Gastrocnemius medialis (tissue), 4 donors: ENCODE measurements at regions not wholly inside any gene's neighbourhood (a gene's known extent, or its start where the extent isn't known, plus 50 kb on each side); places are given as distances from the start of the nearest gene placed in this dataset.

Experiments used
- ATAC-seq, 2 donors: fragments of 150-250 bp; one replicate each; pipeline ENCODE4 v1.9.1; 2016
- DNase-seq, 2 donors: peaks; one replicate each; pipeline ENCODE4 v3.0.0-alpha.2; 2019
- H3K27ac ChIP-seq, 4 donors: fragments of 200-600 bp; sonication (generic); 1 replicate in 1 of 4; 2 replicates in 3 of 4; pipeline ENCODE4 v1.5.1; 2016 to 2018; ENCODE audit warnings: mild to moderate bottlenecking in 2 of 4, moderate library complexity in 1 of 4
- H3K27me3 ChIP-seq, 3 donors: fragments of 200-600 bp; sonication (generic) in 2 of 3; 1 replicate in 1 of 3; 2 replicates in 2 of 3; pipeline versions ENCODE4 v1.5.1 to v1.6.0; 2016 to 2019; ENCODE audit warnings: mild to moderate bottlenecking in 1 of 3, moderate library complexity in 1 of 3
- H3K36me3 ChIP-seq, 2 donors: fragments of 200-600 bp; sonication (generic) in 1 of 2; one replicate each; pipeline ENCODE4 v1.5.1; 2017 to 2018
- H3K4me1 ChIP-seq, 2 donors: fragments of 200-600 bp; sonication (generic) in 1 of 2; one replicate each; pipeline ENCODE4 v1.5.1; 2016 to 2017; ENCODE audit warnings: mild to moderate bottlenecking in 2 of 2
- H3K4me3 ChIP-seq, 4 donors: fragments of 200-600 bp; sonication (generic) in 3 of 4; 1 replicate in 1 of 4; 2 replicates in 3 of 4; pipeline ENCODE4 v1.5.1; 2016 to 2019; ENCODE audit warnings: mild to moderate bottlenecking in 2 of 4
- H3K9me3 ChIP-seq, 3 donors: fragments of 200-600 bp; sonication (generic) in 2 of 3; 1 replicate in 1 of 3; 2 replicates in 2 of 3; pipeline ENCODE4 v1.5.1; 2016 to 2019
- POLR2A ChIP-seq, 2 donors: fragments of 450-650 bp; IDR thresholded peaks; one replicate each; pipeline ENCODE4 v1.6.1; 2017; ENCODE audit warnings: antibody characterized with exemption in 2 of 2, mild to moderate bottlenecking in 2 of 2, moderate library complexity in 2 of 2
- in situ Hi-C, 4 donors: fragments of 200-750 bp; cut with MboI; loops; one replicate each; pipeline versions ENCODE4 v1.15.0 to v1.8.0; 2017; ENCODE audit warnings: low sequenced_read_pairs in 4 of 4
- intact Hi-C: fragments of 100-400 bp; cut with DNase I; formaldehyde crosslinking; loops from one replicate; pipeline ENCODE4 v1.15.1; 2023; ENCODE audit warnings: low total_unique reads
- TF ChIP-seq, protein P1 (sequence below), 5 experiments: fragments of 450-650 bp in 3 of 5; fragments of 200-600 bp in 2 of 5; sonication (generic) in 2 of 5; IDR thresholded peaks in 4 of 5; conservative IDR thresholded peaks in 1 of 5; 1 replicate in 4 of 5; 2 replicates in 1 of 5; pipeline ENCODE4 v1.5.1; 2016 to 2019; ENCODE audit warnings: antibody characterized with exemption in 5 of 5, mild to moderate bottlenecking in 3 of 5, moderate library complexity in 3 of 5

DNA sequence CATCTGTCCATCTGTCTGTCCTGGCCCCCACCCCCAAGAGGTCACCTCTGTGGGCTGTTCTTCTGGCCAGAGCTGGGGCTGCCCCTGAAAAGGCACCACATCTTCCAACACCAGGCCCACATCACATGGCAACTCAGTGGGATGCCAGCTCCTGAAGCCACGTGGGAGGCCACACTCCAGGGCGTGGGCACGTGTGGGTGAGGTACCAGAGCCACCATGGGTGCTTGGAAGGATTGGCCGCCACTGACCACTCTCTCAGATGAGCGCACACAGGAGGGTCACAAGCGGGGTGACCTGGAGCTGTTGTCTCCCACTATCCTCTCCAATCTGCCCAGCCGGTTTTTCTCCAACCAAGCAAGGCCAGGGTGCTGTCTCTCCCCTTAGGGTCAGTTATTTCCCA, 197.9 kb downstream of the TFCP2L1 start:
- Histone ChIP-seq H3K36me3 (no peaks in the 10 kb centered on the region), H3K9me3 (no peaks in the 10 kb centered on the region), H3K27me3 (no peaks in the 10 kb centered on the region), H3K27ac (no peak overlapping the region), H3K4me3 (no peak overlapping the region), H3K4me1 (peaks cover 0 to 4% of the 10 kb centered on the region in 2 donors)
- TF ChIP-seq, protein P1, sequence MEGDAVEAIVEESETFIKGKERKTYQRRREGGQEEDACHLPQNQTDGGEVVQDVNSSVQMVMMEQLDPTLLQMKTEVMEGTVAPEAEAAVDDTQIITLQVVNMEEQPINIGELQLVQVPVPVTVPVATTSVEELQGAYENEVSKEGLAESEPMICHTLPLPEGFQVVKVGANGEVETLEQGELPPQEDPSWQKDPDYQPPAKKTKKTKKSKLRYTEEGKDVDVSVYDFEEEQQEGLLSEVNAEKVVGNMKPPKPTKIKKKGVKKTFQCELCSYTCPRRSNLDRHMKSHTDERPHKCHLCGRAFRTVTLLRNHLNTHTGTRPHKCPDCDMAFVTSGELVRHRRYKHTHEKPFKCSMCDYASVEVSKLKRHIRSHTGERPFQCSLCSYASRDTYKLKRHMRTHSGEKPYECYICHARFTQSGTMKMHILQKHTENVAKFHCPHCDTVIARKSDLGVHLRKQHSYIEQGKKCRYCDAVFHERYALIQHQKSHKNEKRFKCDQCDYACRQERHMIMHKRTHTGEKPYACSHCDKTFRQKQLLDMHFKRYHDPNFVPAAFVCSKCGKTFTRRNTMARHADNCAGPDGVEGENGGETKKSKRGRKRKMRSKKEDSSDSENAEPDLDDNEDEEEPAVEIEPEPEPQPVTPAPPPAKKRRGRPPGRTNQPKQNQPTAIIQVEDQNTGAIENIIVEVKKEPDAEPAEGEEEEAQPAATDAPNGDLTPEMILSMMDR (IDR thresholded peaks at IDR 0.05 in 4 of 5, conservative IDR thresholded peaks at IDR 0.05 in 1 of 5): no peak
- no peak for TF ChIP-seq POLR2A (IDR thresholded peaks at IDR 0.05)
- in situ Hi-C loops: loop anchor here in 1 of 4 donors (25.0 kb wide), 2 partner anchors 275 to 750 kb away; partner anchors contain the start of gene INHBB
- DNase-seq (no peak), ATAC-seq (no peak)
- intact Hi-C loops: no loop called here

DNA sequence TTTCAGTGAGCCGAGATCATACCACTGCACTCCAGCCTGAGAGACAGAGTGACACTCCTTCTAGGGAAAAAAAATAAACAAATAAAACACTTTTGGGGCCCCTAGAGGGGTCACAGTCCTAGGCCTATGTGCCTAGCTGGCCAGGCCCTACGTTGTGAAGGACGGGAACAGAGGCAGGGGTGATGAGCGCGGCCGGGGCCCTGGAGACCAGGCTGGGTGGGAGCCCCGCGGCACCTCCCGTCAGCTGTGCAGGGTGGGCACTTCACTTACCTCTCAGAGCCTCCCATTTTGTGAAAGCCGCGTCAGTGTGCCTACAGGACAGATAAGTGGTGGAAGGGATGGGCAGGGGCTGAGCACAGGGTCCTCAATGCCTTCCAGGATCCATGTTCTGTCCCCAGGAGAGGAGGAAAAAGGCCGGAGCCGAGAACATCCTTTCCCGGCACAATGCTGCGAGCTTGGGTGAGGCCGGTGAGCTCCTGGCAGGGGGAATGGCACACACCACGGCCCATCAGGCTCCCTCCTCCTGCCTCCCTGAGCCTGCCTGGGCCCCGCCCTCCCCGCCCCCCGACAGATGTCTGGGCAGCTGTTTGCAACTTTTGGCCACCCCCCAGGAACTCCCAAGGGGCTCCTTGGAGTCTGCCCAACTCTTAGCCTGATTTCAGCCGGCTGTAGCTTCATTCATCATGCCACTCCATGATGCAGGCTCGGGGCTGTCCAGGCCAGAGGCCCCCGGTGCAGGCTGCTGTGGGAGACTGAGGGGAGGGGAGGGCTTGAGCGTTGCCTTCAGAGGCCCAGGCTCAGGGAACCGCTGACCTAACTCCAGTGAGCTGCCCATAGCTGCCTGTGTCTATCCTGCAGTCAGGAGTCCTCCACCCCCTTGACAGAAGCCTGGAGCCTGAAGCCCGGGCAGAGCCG, 196.5 kb downstream of the TFCP2L1 start:
- intact Hi-C loops (no loop called here), in situ Hi-C loops (loop anchor here in 1 of 4 donors (25.0 kb wide), 2 partner anchors 274 to 751 kb away; partner anchors contain the start of gene INHBB)
- ATAC-seq (peak; percentile 41 to 48), DNase-seq (peak in 1 of 2 donors; percentile 23)
- H3K4me1 ChIP-seq: peaks cover 0 to 4% of the 10 kb centered on the region in 2 donors
- H3K27ac ChIP-seq: no peak overlapping the region
- no peaks in the 10 kb centered on the region for H3K27me3 ChIP-seq
- H3K36me3 ChIP-seq: no peaks in the 10 kb centered on the region
- H3K4me3 ChIP-seq: no peak overlapping the region
- no peaks in the 10 kb centered on the region for H3K9me3 ChIP-seq
- TF ChIP-seq, protein P1 (IDR thresholded peaks at IDR 0.05 in 4 of 5, conservative IDR thresholded peaks at IDR 0.05 in 1 of 5): no peak
- no peak for TF ChIP-seq POLR2A (IDR thresholded peaks at IDR 0.05)

DNA sequence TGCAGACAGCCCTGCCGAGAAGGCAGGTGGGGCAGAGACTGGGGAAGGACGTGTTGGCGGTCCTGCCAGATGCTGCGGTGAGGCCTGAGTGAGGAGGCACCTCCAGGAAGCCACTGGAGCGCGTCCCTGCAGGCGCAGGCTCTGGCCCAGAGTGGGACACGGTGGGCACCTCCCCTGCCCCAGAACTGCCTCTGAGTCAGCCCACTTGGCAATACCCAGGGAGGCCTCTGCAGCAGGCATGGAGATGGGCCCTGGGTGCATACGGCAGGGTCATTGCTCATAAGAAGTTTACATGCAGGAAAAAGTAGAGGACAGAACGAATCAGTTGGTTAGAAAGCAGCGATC, 195.9 kb downstream of the TFCP2L1 start:
- no peaks in the 10 kb centered on the region for H3K36me3 ChIP-seq
- in situ Hi-C loops: loop anchor here in 1 of 4 donors (25.0 kb wide), 2 partner anchors 273 to 752 kb away; partner anchors contain the start of gene INHBB
- intact Hi-C loops: no loop called here
- H3K4me3 ChIP-seq: no peak overlapping the region
- no peak for DNase-seq
- H3K4me1 ChIP-seq: peaks cover 0 to 4% of the 10 kb centered on the region in 2 donors
- no peaks in the 10 kb centered on the region for H3K27me3 ChIP-seq
- H3K27ac ChIP-seq: no peak overlapping the region
- no peaks in the 10 kb centered on the region for H3K9me3 ChIP-seq
- ATAC-seq: no peak
- TF ChIP-seq, protein P1 (IDR thresholded peaks at IDR 0.05 in 4 of 5, conservative IDR thresholded peaks at IDR 0.05 in 1 of 5): no peak
- TF ChIP-seq POLR2A (IDR thresholded peaks at IDR 0.05): no peak

DNA sequence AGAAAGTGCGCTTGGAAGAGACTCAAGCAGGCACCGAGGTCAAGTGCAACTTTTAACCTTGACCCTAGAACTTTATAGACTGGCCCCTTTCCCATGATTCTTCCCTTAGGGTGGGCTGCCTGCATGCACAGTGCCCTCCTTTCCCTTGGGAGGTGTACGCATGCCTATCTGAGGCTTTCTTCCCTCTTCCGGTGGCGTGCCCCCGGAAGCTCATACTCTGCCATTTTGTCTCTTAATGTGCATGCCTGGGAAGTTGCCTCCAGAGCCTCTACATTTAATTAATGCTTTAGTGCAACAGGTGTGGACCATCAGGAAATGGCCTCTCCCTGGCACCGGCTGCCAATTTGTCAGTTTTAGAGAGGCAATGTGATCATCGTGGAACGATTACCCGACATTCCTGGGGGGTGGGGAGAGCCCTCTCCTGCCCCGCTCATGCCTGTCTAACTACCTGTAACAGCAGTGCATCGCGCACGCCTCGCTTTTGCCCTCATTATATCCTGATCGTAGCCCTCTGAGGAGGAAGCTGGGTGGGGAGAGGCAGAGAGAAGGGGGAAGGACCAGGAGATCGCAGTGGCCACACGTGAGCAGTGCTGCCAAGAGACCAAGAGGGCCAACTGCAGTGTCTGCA, 194.8 kb downstream of the TFCP2L1 start:
- Histone ChIP-seq H3K4me3 (no peak overlapping the region), H3K27me3 (no peaks in the 10 kb centered on the region), H3K27ac (no peak overlapping the region), H3K4me1 (peaks cover 0 to 4% of the 10 kb centered on the region in 2 donors), H3K9me3 (no peaks in the 10 kb centered on the region), H3K36me3 (no peaks in the 10 kb centered on the region)
- intact Hi-C loops: no loop called here
- TF ChIP-seq, protein P1 (IDR thresholded peaks at IDR 0.05 in 4 of 5, conservative IDR thresholded peaks at IDR 0.05 in 1 of 5): no peak
- no peak for TF ChIP-seq POLR2A (IDR thresholded peaks at IDR 0.05)
- no peak for ATAC-seq
- in situ Hi-C loops: loop anchor here in 3 of 4 donors (10.0 to 25.0 kb wide), 3 partner anchors 265 to 753 kb away; partner anchors contain the start of gene INHBB (in 1 of the 3)
- DNase-seq: no peak
